CD14-positive monocyte (primary cell): ENCODE measurements at regions not wholly inside any gene's neighbourhood (a gene's known extent, or its start where the extent isn't known, plus 50 kb on each side); places are given as distances from the start of the nearest gene placed in this dataset.

Experiments used
- DNase-seq, 3 donors: peaks; one replicate each; pipeline ENCODE4 v3.0.0-alpha.2; 2011 to 2022
- H2AFZ ChIP-seq: 2 replicates; pipeline ENCODE4 v1.6.0; 2012; ENCODE audit warnings: mild to moderate bottlenecking, low read depth, low read length, inconsistent platforms; ENCODE audit not compliant: insufficient read depth, poor library complexity, severe bottlenecking
- H3K27ac ChIP-seq, 2 donors: 1 replicate in 1 of 2; 2 replicates in 1 of 2; pipeline ENCODE4 v1.5.1; 2012 to 2013; ENCODE audit warnings: low read length in 2 of 2, control low read depth in 1 of 2, inconsistent platforms in 1 of 2, low read depth in 1 of 2, mild to moderate bottlenecking in 1 of 2
- H3K27me3 ChIP-seq, 2 donors: one replicate each; pipeline versions ENCODE4 v1.6.0 to v1.6.1; 2011 to 2013; ENCODE audit warnings: low read length in 2 of 2; ENCODE audit not compliant: control insufficient read depth in 2 of 2, insufficient read depth in 2 of 2
- H3K36me3 ChIP-seq, 2 donors: replicated peaks in 1 of 2; 1 replicate in 1 of 2; 2 replicates in 1 of 2; pipeline versions ENCODE4 v1.5.1 to v1.6.1; 2012 to 2013; ENCODE audit warnings: low read length in 2 of 2, control low read depth in 1 of 2, inconsistent platforms in 1 of 2, mild to moderate bottlenecking in 1 of 2; ENCODE audit not compliant: insufficient read depth in 2 of 2, control insufficient read depth in 1 of 2
- H3K4me1 ChIP-seq, 2 donors: 1 replicate in 1 of 2; 2 replicates in 1 of 2; pipeline versions ENCODE4 v1.5.1 to v1.6.1; 2012 to 2013; ENCODE audit warnings: low read length in 2 of 2, control low read depth in 1 of 2, inconsistent platforms in 1 of 2, mild to moderate bottlenecking in 1 of 2, moderate library complexity in 1 of 2; ENCODE audit not compliant: insufficient read depth in 2 of 2, control insufficient read depth in 1 of 2
- H3K4me2 ChIP-seq: replicated peaks from 2 replicates; pipeline ENCODE3; 2012; ENCODE audit warnings: low read length, moderate library complexity, mild to moderate bottlenecking; ENCODE audit not compliant: poor library complexity, severe bottlenecking; ENCODE audit errors: extremely low read depth
- H3K4me3 ChIP-seq, 3 experiments: fragments of 200-600 bp in 1 of 3; sonication (generic) in 1 of 3; replicated peaks in 1 of 3; 1 replicate in 2 of 3; 2 replicates in 1 of 3; pipeline ENCODE4 v1.5.1; 2011 to 2013; ENCODE audit warnings: low read length in 3 of 3, mild to moderate bottlenecking in 3 of 3, control low read depth in 2 of 3, low read depth in 2 of 3, inconsistent platforms in 1 of 3, moderate library complexity in 1 of 3
- H3K79me2 ChIP-seq: 2 replicates; pipeline ENCODE4 v1.6.0; 2012; ENCODE audit warnings: mild to moderate bottlenecking, control low read depth, inconsistent platforms, low read length, moderate library complexity; ENCODE audit not compliant: insufficient read depth
- H3K9ac ChIP-seq: 2 replicates; pipeline ENCODE4 v1.6.0; 2017; ENCODE audit warnings: low read length, mild to moderate bottlenecking; ENCODE audit not compliant: insufficient read depth, poor library complexity, severe bottlenecking
- H3K9me3 ChIP-seq, 2 donors: replicated peaks in 1 of 2; 1 replicate in 1 of 2; 2 replicates in 1 of 2; pipeline versions ENCODE4 v1.5.1 to v1.6.1; 2012 to 2013; ENCODE audit warnings: low read length in 2 of 2, control low read depth in 1 of 2; ENCODE audit not compliant: control insufficient read depth in 1 of 2, insufficient read depth in 1 of 2
- H4K20me1 ChIP-seq: 2 replicates; pipeline ENCODE4 v1.6.0; 2012; ENCODE audit warnings: mild to moderate bottlenecking, low read length, control low read depth, moderate library complexity; ENCODE audit not compliant: insufficient read depth
- H3K27ac Mint-ChIP-seq, 7 donors: one replicate each; pipeline ENCODE4 v1.8.0; 2020; ENCODE audit warnings: mild to moderate bottlenecking in 7 of 7, mixed read lengths in 7 of 7, moderate library complexity in 6 of 7, inconsistent platforms in 2 of 7
- H3K27me3 Mint-ChIP-seq, 3 donors: one replicate each; pipeline ENCODE4 v1.8.0; 2021 to 2022; ENCODE audit warnings: low read depth in 3 of 3, mild to moderate bottlenecking in 3 of 3, mixed read lengths in 3 of 3, moderate library complexity in 3 of 3, inconsistent platforms in 1 of 3
- H3K36me3 Mint-ChIP-seq, 2 donors: one replicate each; pipeline ENCODE4 v1.8.0; 2020; ENCODE audit warnings: mixed read lengths in 2 of 2, inconsistent platforms in 1 of 2, mild to moderate bottlenecking in 1 of 2
- H3K4me1 Mint-ChIP-seq: one replicate; pipeline ENCODE4 v1.8.0; 2020; ENCODE audit warnings: mild to moderate bottlenecking, mixed read lengths
- H3K4me3 Mint-ChIP-seq, 2 donors: one replicate each; pipeline ENCODE4 v1.8.0; 2020; ENCODE audit warnings: mild to moderate bottlenecking in 2 of 2, mixed read lengths in 2 of 2, moderate library complexity in 1 of 2
- H3K9me3 Mint-ChIP-seq, 7 donors: one replicate each; pipeline ENCODE4 v1.8.0; 2020 to 2022; ENCODE audit warnings: mixed read lengths in 7 of 7, mild to moderate bottlenecking in 6 of 7, moderate library complexity in 6 of 7, inconsistent platforms in 2 of 7
- WGBS: methylation state at CpG from one replicate; pipeline ENCODE4 v1.1.5; 2013; ENCODE audit warnings: missing lambda C conversion rate; ENCODE audit not compliant: insufficient coverage; 5-methylcytosine and 5-hydroxymethylcytosine counted together
- intact Hi-C, 2 donors: fragments of 100-400 bp; cut with micrococcal nuclease; formaldehyde crosslinking; loops; one replicate each; pipeline versions ENCODE4 v1.15.0 to v1.15.1; 2023
- TF ChIP-seq, protein P1 (sequence below): fragments of 200-600 bp; IDR thresholded peaks from one replicate; pipeline ENCODE4 v1.8.0; 2022; ENCODE audit warnings: antibody characterized with exemption, mild to moderate bottlenecking

DNA sequence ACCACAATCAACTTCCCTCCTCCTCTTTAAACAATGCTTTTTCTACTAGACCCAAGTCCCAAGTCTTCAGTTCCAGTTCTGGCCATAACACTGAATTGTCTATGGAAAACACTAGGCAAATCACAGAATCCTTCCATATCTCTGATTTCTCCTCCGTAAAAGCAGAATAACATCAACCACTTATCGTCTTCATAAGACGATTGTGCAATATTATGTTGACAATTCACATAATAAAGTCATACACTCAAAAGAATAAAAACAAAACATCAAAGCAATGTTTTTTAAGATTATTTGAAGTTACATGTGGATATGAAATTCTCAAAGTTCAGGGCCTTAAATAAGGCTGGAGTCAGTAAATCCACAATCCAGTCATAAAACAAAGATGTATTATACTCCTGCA, 84.4 kb downstream of the MTERF1 start:
- H3K4me1 Mint-ChIP-seq = no peaks in the 10 kb centered on the region

DNA sequence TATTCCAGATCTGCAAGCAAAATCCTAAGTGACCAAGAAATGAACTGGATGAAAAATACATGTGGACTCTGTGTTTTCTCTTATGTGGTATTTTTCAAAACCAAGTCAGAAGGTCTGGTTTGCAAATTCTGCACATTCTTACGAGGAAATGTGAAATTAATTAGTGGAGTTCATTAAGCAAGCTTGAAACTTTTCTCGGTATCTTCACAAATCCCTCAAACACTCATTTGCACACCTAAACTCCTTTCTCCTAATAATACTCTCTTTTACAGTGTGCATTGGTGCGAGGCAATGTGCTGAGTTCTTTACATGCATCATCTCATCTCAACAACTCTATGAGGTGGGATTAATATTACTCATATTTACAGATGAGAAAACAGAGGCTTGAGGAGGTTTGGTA, 82.1 kb downstream of the MTERF1 start:
- 100% methylated on average over 1 of the region's 3 CpGs for WGBS
- Mint-ChIP-seq H3K4me3 (no peak overlapping the region), H3K27ac (no peak overlapping the region), H3K27me3 (peaks cover 0 to 4% (median 0%) of the 10 kb centered on the region in 3 donors), H3K36me3 (no peaks in the 10 kb centered on the region), H3K4me1 (no peaks in the 10 kb centered on the region), H3K9me3 (peaks cover 0 to 8% (median 2%) of the 10 kb centered on the region in 7 donors)
- no peak overlapping the region for H2AFZ ChIP-seq
- no peaks in the 10 kb centered on the region for H3K36me3 ChIP-seq
- DNase-seq = no peak
- TF ChIP-seq, protein P1, sequence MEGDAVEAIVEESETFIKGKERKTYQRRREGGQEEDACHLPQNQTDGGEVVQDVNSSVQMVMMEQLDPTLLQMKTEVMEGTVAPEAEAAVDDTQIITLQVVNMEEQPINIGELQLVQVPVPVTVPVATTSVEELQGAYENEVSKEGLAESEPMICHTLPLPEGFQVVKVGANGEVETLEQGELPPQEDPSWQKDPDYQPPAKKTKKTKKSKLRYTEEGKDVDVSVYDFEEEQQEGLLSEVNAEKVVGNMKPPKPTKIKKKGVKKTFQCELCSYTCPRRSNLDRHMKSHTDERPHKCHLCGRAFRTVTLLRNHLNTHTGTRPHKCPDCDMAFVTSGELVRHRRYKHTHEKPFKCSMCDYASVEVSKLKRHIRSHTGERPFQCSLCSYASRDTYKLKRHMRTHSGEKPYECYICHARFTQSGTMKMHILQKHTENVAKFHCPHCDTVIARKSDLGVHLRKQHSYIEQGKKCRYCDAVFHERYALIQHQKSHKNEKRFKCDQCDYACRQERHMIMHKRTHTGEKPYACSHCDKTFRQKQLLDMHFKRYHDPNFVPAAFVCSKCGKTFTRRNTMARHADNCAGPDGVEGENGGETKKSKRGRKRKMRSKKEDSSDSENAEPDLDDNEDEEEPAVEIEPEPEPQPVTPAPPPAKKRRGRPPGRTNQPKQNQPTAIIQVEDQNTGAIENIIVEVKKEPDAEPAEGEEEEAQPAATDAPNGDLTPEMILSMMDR = no peak
- no peak overlapping the region for H3K9ac ChIP-seq
- no peaks in the 10 kb centered on the region for H3K79me2 ChIP-seq
- intact Hi-C loops = no loop called here
- no peak overlapping the region for H3K27ac ChIP-seq
- H3K4me2 ChIP-seq = no peak overlapping the region
- H3K27me3 ChIP-seq = no peaks in the 10 kb centered on the region
- H3K4me3 ChIP-seq = no peak overlapping the region
- H3K4me1 ChIP-seq = no peaks in the 10 kb centered on the region
- no peaks in the 10 kb centered on the region for H3K9me3 ChIP-seq
- H4K20me1 ChIP-seq = no peaks in the 10 kb centered on the region

More for the DNA sequence above, 84.4 kb downstream of the MTERF1 start:
- no peak overlapping the region for H3K4me2 ChIP-seq
- H3K27ac ChIP-seq = no peak overlapping the region
- Mint-ChIP-seq H3K9me3 (peaks cover 0 to 8% (median 4%) of the 10 kb centered on the region in 7 donors), H3K27me3 (peaks cover 0 to 3% (median 0%) of the 10 kb centered on the region in 3 donors), H3K36me3 (no peaks in the 10 kb centered on the region), H3K27ac (no peak overlapping the region), H3K4me3 (no peak overlapping the region)
- no peak overlapping the region for H3K9ac ChIP-seq
- H2AFZ ChIP-seq = no peak overlapping the region
- no peaks in the 10 kb centered on the region for H3K79me2 ChIP-seq
- DNase-seq = no peak
- H3K9me3 ChIP-seq = no peaks in the 10 kb centered on the region
- intact Hi-C loops = no loop called here
- H3K4me1 ChIP-seq = no peaks in the 10 kb centered on the region
- H4K20me1 ChIP-seq = no peaks in the 10 kb centered on the region
- TF ChIP-seq, protein P1 = no peak
- no peaks in the 10 kb centered on the region for H3K27me3 ChIP-seq
- H3K36me3 ChIP-seq = no peaks in the 10 kb centered on the region
- no peak overlapping the region for H3K4me3 ChIP-seq
- WGBS = 100% methylated on average over 1 of the region's 3 CpGs
